ENCODE measurements at regions not wholly inside any gene's neighbourhood (a gene's known extent, or its start where the extent isn't known, plus 50 kb on each side); places are given as distances from the start of the nearest gene placed in this dataset.

- no peak for DNase-seq
Observed at GRCh38 chr16:65648101-65648500, 526.2 kb upstream of the CDH11 start.

DNA sequence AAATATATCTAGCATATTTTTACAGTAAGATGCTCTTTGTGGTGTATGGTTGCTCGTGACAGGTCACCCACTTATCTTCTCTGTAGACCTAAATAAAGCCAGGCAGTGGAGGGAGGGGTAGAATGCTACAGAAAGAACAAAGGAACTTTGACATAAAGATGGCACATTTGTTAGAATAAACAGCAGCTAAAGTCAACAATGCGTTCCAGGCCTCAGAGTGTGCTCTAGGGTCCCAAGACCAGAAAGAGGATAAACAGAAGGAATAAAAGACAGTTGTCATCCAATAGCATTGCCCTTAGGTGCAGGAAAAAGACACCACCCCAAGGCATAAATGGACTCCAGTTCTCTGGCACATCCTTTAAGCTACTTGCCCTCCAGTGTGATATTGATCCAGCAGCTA lies 523.0 kb upstream of the CDH11 start:
- DNase-seq = peak; percentile 28 to 51

GRCh38 chr16:65641762-65642289 lies 520.0 kb upstream of the CDH11 start:
- DNase-seq = peak in 1 of 2 experiments; percentile 13

GRCh38 chr16:65641049-65641761 lies 519.3 kb upstream of the CDH11 start:
- no peak for DNase-seq

- DNase-seq = no peak
Observed at GRCh38 chr16:65634833-65635232, 513.0 kb upstream of the CDH11 start.

DNA sequence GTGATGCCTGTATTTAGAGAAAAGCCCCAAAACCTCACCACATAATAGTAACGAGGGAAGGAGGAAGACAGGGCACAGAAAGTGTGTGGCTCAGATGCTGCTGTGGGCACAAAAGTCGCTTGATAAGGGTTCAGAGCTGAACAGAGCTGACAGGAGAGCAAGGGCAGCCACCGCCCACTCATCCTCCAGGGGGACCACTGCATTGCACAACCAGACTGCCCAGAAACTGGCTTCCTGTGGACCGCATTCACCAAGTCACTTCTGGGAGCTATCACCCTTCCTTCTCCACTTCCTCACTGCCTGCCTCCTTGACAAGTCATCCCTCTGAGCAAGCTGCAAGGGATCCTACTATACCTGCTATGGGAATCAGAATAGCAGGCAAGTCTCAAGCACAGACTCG lies 512.4 kb upstream of the CDH11 start:
- DNase-seq = no peak

GRCh38 chr16:65624666-65625065 lies 502.8 kb upstream of the CDH11 start:
- DNase-seq = no peak

DNA sequence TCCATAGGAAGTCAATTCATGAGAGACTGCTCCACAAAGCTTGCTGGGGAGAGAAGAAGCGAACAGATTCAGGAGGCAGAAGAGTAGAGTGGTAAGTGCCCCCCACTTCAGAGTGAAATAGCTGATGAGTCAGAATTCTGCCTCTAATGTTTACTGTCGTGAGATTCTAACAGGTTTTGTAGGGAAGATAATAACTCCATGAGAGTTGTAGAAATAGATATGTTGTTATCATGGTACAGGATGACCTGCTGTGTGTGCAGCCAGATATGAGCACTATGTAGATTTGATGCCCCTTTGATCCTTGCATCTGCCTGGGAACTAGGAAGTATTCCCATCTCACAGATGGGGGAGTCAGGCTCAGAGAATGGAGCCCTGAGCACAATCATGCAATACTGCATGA lies 502.4 kb upstream of the CDH11 start:
- no peak for DNase-seq

- no peak for DNase-seq
Observed at GRCh38 chr16:65622871-65623270, 501.0 kb upstream of the CDH11 start.

DNA sequence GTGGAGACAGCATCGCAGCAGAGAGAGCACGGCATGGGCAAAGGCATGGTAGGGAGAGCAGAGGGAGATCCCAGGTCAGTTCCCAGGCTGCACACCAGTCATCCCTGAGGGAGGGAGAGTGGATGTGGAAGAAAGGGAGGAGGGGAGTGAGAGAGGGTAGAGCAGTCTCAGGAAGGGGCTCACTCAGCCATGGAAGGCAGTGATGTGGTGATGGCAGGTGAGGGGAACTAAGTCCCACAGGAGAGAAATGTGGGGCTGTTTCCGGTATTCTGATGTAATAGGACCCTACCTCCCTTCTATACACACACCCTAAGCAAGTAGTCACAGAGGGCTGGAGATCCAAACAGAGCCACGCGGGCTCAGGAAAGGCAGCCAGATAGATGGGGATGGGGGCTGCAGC lies 500.3 kb upstream of the CDH11 start:
- no peak for DNase-seq

DNA sequence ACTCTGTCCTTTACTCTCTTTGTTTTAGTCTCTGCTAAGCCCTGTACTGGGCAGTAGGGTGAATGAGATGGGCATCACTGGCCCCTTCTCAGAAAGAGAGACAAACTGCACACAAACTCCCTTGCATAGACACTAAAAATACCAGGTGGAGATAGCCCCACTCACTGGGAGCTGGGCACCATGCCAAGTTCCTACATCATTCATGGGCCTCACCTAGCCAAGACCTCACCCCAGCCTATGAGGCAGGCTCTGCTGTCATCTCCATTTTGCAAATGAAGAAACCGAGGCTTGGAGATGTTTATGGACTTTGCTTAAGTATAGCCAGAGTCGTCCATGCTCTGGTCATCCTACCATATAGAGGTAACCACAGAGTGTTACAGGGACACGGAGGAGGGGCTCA lies 499.8 kb upstream of the CDH11 start:
- DNase-seq = no peak

DNA sequence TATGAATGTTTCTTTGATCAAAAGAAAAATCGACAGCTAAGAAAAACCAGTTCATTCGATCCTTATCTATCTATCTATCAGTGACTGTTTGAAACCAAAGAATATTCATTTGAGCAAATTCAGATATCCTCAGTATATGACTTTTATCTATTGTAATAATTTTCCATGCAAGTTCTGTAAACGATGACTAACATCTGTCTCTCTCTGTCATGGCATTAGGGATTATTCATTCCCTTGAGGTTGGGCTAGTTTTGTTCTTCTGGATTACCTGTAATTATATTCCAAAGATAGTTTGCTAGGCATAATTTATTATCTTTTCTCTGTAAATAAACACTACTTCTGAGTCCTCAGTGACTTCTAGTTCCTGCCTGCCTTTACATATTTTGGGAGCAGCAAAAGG lies 497.7 kb upstream of the CDH11 start:
- DNase-seq = no peak

DNA sequence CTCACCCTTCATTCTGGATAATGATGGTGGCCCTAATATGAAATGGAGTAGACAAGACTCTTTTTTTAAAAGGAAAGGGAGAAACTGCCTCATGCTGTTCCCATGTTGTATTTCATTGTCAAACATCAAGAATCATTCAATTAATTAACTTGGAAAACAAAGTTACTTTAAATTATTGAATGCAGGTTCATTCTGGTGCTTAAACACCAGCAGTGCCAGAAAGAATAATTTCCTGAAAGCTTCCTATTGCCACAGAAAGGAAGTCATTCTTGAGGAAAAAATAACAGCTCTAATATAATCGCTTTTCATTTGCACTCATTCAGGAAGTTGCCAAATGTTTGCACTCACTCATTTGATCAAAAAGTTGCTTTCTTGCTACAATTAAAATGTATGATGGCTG lies 497.1 kb upstream of the CDH11 start:
- DNase-seq = no peak

GRCh38 chr16:65618333-65618732 lies 496.5 kb upstream of the CDH11 start:
- no peak for DNase-seq

DNA sequence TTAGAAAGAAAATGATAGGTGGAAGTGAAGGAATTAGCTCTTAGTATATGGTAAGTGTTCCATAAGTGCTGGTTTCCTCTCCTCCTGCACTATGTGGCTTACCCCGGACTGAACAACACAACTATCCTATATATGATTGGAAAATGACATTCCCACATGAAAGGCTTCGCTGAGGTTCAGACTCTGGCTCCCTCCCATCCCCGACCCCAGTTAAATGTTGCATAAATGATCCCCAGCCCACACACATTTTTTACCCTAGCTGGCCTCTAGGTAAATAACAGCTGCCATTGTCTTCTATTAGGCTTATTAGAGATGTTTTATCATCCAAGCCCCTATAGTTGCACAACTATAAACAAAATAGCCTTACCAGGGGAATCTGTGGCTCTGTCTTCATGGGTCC lies 495.6 kb upstream of the CDH11 start:
- no peak for DNase-seq

GRCh38 chr16:65608455-65608854 lies 486.6 kb upstream of the CDH11 start:
- no peak for DNase-seq

GRCh38 chr16:65604771-65605170 lies 482.9 kb upstream of the CDH11 start:
- DNase-seq = no peak

GRCh38 chr16:65601781-65602180 lies 479.9 kb upstream of the CDH11 start:
- no peak for DNase-seq

- DNase-seq = no peak
Observed at GRCh38 chr16:65600629-65601028, 478.8 kb upstream of the CDH11 start.

GRCh38 chr16:65600046-65600445 lies 478.2 kb upstream of the CDH11 start:
- DNase-seq = no peak

- DNase-seq = no peak
Observed at GRCh38 chr16:65598621-65599020, 476.8 kb upstream of the CDH11 start.

DNA sequence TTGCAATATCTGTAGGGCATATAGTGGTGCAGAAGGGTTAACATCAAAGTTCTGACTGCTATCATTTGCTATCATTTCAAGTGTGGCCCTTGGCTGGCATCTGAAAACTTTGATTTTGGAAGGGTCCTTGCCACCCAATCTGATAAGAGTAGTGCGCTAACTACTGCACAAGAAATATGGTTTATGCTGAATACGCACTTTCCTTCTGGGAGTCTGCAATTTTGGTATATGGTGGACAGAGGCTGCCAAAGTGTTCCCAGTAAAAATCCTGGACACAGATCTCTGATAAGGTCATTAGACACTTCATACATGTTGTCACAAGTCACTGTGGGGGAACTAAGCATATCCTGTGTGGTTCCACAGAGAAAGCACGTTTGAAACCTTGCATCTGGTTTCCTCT lies 461.6 kb upstream of the CDH11 start:
- no peak for DNase-seq

DNA sequence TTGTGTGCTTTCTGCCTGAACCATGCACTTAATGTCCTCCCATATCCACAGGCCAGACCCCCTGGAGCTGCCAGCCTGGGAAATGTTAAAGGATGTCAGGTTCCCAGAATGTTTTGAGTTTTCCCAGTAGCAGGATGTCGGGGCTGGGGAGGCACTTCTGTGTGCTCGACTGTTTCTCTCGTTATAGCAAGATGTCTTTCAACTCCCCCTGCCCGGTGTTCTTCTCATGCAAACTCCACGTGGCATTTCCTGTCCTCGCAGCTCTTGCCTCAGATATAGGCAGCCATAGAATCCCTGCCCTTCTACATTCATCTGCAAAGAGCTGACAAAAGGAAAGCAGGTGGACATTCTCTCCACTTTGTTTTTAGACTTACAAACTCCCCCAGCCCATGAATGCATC lies 457.2 kb upstream of the CDH11 start:
- no peak for DNase-seq

DNA sequence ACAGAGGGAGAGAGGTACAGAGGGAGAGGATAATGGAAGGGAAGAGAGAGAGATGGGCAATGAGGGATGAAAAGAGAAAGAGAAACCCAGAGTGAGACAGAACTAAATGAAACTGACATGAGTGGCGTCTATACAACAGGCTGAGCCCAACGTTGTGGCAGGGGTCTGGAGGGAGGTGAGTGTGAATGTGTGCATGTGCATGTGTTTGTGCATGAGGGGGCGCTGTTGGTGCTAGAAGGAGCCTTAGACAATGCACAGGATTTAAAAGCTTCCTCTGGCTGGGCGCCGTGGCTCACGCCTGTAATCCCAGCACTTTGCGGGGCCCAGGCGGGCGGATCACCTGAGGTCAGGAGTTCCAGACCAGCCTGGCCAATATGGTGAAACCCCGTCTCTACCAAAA lies 454.8 kb upstream of the CDH11 start:
- DNase-seq = no peak

DNA sequence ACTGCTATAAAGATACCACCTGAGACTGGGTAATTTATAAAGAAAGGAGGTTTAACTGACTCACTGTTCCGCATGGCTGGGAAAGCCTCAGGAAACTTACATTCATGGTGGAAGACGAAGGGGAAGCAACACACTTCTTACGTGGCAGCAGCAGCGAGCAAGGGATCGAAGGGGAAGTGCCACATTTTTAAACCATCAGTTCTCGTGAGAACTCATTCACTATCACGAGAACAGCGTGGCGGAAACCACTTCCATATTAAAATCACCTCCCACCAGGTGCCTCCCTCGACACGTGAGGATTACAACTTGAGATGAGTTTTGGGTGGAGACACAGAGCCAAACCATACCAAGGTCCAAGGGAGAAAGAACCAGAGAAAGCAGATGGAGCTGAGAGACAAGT lies 454.3 kb upstream of the CDH11 start:
- DNase-seq = no peak

All from NCI-H526 (cell line).